KOPT-K1 (cell line): ENCODE measurements at regions not wholly inside any gene's neighbourhood (a gene's known extent, or its start where the extent isn't known, plus 50 kb on each side); places are given as distances from the start of the nearest gene placed in this dataset.
"Not testable (repeated sequence)": the region's sequence is repeated elsewhere in the genome, so short reads cannot be mapped to it uniquely, and the experiment has no call there.

Source experiments
- H3K27ac ChIP-seq: fragments of 200-600 bp; sonication (generic); 2 replicates; pipeline ENCODE4 v1.5.1; 2016; ENCODE audit warnings: antibody characterized with exemption, mild to moderate bottlenecking, low read depth, low read length; ENCODE audit not compliant: poor library complexity, severe bottlenecking
- H3K36me3 ChIP-seq: fragments of 200-600 bp; sonication (generic); 2 replicates; pipeline ENCODE4 v1.5.1; 2017; ENCODE audit warnings: antibody characterized with exemption, mild to moderate bottlenecking, low read length, moderate library complexity; ENCODE audit not compliant: insufficient read depth
- H3K9me3 ChIP-seq: fragments of 200-600 bp; sonication (generic); 2 replicates; pipeline ENCODE4 v1.5.1; 2017; ENCODE audit warnings: antibody characterized with exemption, low read length, mild to moderate bottlenecking; ENCODE audit not compliant: insufficient read depth, poor library complexity, severe bottlenecking

GRCh38 chr6:139701695-139702094, 327.2 kb upstream of the CITED2 start:
- Histone ChIP-seq H3K27ac (no peak overlapping the region), H3K9me3 (no peaks in the 10 kb centered on the region), H3K36me3 (no peaks in the 10 kb centered on the region)

GRCh38 chr6:139701003-139701402, 326.6 kb upstream of the CITED2 start:
- Histone ChIP-seq H3K27ac (no peak overlapping the region), H3K36me3 (no peaks in the 10 kb centered on the region), H3K9me3 (no peaks in the 10 kb centered on the region)

DNA sequence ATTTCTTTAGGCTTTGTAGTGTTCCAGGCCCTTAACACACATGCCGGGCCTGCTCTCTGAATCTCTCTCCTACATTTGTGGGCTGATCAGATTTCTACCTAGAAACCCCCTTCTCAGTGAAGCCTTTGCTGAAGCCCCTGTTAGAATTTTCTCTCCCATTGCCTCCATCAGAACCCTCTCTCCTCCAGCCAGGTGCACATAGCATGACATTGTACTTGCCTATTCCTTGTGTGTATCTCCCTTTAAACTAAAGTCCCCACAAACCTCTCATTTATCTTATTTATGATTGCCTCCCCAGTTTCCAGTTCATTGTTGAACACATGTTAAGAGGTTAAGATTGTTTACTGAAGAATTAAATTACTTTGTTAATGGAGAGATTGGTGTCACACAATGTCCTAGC, 325.5 kb upstream of the CITED2 start:
- Histone ChIP-seq H3K36me3 (no peaks in the 10 kb centered on the region), H3K9me3 (no peaks in the 10 kb centered on the region), H3K27ac (no peak overlapping the region)

DNA sequence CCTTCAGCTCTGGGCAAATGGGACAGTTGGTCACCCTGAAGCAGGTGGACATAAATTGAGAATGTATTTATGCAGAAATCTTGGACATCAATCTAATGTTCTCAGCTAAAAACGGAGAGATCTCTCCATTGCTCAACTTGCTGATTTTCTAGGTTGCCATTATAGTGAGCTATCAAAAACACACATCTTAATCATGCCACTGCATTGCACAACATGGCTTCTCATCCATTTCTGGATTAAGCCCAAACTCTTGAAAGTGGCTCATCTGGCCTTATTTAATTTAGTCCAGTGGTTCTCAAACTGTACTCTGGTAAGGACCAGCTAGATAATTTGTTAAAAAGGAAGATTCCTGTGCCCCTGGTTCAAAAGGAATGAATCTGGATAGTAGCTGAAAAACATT, 324.9 kb upstream of the CITED2 start:
- no peaks in the 10 kb centered on the region for H3K36me3 ChIP-seq
- H3K9me3 ChIP-seq: no peaks in the 10 kb centered on the region
- H3K27ac ChIP-seq: no peak overlapping the region

- H3K9me3 ChIP-seq: no peaks in the 10 kb centered on the region
- H3K36me3 ChIP-seq: no peaks in the 10 kb centered on the region
- H3K27ac ChIP-seq: no peak overlapping the region
Measured at GRCh38 chr6:139698526-139699176, 324.2 kb upstream of the CITED2 start.

GRCh38 chr6:139697856-139698255, 323.4 kb upstream of the CITED2 start:
- H3K27ac ChIP-seq, H3K9me3 ChIP-seq, H3K36me3 ChIP-seq: not testable (repeated sequence)

- not testable (repeated sequence) for H3K36me3 ChIP-seq, H3K9me3 ChIP-seq, H3K27ac ChIP-seq
Measured at GRCh38 chr6:139696991-139697390, 322.5 kb upstream of the CITED2 start.

GRCh38 chr6:139695361-139695760, 320.9 kb upstream of the CITED2 start:
- no peaks in the 10 kb centered on the region for H3K9me3 ChIP-seq
- no peak overlapping the region for H3K27ac ChIP-seq
- H3K36me3 ChIP-seq: no peaks in the 10 kb centered on the region

DNA sequence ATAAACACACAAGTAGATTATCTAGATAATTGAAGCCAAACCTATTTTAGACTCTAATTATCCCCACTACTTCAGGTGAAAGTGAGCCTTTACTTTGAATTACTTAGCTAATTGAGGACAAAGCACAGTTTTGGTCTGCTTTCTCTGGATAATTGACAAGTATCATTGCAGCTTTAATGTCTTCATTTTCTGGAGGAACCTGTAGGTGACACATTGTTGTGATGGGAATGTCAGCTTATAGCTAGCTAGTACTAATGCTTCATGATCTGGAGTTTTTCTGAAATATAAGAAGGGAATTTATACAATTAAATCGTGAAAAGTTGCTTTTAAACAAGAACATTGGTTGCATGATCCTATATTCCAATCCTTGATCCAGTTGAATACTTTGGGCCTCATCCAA, 319.3 kb upstream of the CITED2 start:
- Histone ChIP-seq H3K9me3 (no peaks in the 10 kb centered on the region), H3K36me3 (no peaks in the 10 kb centered on the region), H3K27ac (no peak overlapping the region)

- Histone ChIP-seq H3K9me3 (no peaks in the 10 kb centered on the region), H3K36me3 (no peaks in the 10 kb centered on the region), H3K27ac (no peak overlapping the region)
Measured at GRCh38 chr6:139690007-139690406, 315.6 kb upstream of the CITED2 start.

GRCh38 chr6:139687055-139687454, 312.6 kb upstream of the CITED2 start:
- Histone ChIP-seq H3K27ac (no peak overlapping the region), H3K9me3 (no peaks in the 10 kb centered on the region), H3K36me3 (no peaks in the 10 kb centered on the region)

- no peak overlapping the region for H3K27ac ChIP-seq
- H3K9me3 ChIP-seq: no peaks in the 10 kb centered on the region
- H3K36me3 ChIP-seq: no peaks in the 10 kb centered on the region
Measured at GRCh38 chr6:139686308-139686707, 311.9 kb upstream of the CITED2 start.

- H3K36me3 ChIP-seq: no peaks in the 10 kb centered on the region
- H3K27ac ChIP-seq: no peak overlapping the region
- H3K9me3 ChIP-seq: no peaks in the 10 kb centered on the region
Measured at GRCh38 chr6:139685009-139685408, 310.6 kb upstream of the CITED2 start.

GRCh38 chr6:139680819-139681218, 306.4 kb upstream of the CITED2 start:
- Histone ChIP-seq H3K36me3 (no peaks in the 10 kb centered on the region), H3K9me3 (no peaks in the 10 kb centered on the region), H3K27ac (no peak overlapping the region)

DNA sequence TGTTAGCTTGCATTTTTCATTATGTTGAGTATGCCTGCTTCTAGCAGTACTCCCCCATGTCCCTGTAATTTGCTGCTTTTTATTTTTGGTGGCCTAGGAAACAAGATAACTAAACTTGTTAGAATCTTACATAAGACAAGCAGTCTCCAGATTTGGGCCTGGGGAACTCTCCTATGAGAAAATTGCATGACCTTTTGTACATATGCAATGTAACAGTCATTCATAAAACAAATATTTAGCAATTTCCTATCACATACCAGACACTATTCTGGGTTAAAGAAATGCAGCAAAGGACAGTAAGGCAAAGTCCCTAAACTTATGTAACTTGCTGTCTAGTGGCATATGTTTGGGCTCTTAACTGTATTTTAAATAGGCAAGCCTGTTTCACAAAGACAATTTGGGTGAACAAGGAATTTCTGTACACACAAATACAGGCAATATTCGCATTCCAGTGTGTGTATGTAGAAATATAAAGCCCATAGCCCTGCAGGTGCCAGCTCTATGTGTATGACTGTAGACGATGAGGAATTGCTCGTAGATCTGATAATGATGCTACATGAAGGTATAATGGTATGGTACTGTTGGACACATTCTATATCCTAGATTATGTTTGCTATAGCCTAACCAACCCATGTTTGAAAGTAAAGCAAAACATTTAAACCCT, 305.2 kb upstream of the CITED2 start:
- H3K27ac ChIP-seq: no peak overlapping the region
- H3K9me3 ChIP-seq: no peaks in the 10 kb centered on the region
- H3K36me3 ChIP-seq: no peaks in the 10 kb centered on the region

GRCh38 chr6:139676718-139677117, 302.3 kb upstream of the CITED2 start:
- Histone ChIP-seq H3K36me3 (no peaks in the 10 kb centered on the region), H3K9me3 (no peaks in the 10 kb centered on the region), H3K27ac (no peak overlapping the region)
